HuH-7 (cell line): ENCODE measurements at regions not wholly inside any gene's neighbourhood (a gene's known extent, or its start where the extent isn't known, plus 50 kb on each side); places are given as distances from the start of the nearest gene placed in this dataset.

Source experiments
- DNase-seq: peaks from one replicate; pipeline ENCODE4 v3.0.0; 2011; ENCODE audit warnings: low spot score

GRCh38 chr2:118186110-118186857 lies 98.0 kb downstream of the INSIG2 start:
- peak; percentile 90 for DNase-seq

- DNase-seq = peak; percentile 53
Measured at GRCh38 chr2:118185210-118186109, 97.2 kb downstream of the INSIG2 start.

- no peak for DNase-seq
Measured at GRCh38 chr2:118183381-118183780, 95.1 kb downstream of the INSIG2 start.

- no peak for DNase-seq
Measured at GRCh38 chr2:118179445-118179844, 91.2 kb downstream of the INSIG2 start.

GRCh38 chr2:118177884-118178283 lies 89.6 kb downstream of the INSIG2 start:
- no peak for DNase-seq

GRCh38 chr2:118177318-118177717 lies 89.0 kb downstream of the INSIG2 start:
- DNase-seq = no peak

GRCh38 chr2:118176601-118177000 lies 88.3 kb downstream of the INSIG2 start:
- DNase-seq = no peak

- no peak for DNase-seq
Measured at GRCh38 chr2:118171546-118171945, 83.3 kb downstream of the INSIG2 start.

- DNase-seq = no peak
Measured at GRCh38 chr2:118169359-118170005, 81.2 kb downstream of the INSIG2 start.

- no peak for DNase-seq
Measured at GRCh38 chr2:118168615-118169014, 80.3 kb downstream of the INSIG2 start.

GRCh38 chr2:118167026-118167425 lies 78.8 kb downstream of the INSIG2 start:
- DNase-seq = no peak

- DNase-seq = no peak
Measured at GRCh38 chr2:118166242-118166641, 78.0 kb downstream of the INSIG2 start.

GRCh38 chr2:118165595-118165994 lies 77.3 kb downstream of the INSIG2 start:
- no peak for DNase-seq
